ENCODE measurements at regions not wholly inside any gene's neighbourhood (a gene's known extent, or its start where the extent isn't known, plus 50 kb on each side); places are given as distances from the start of the nearest gene placed in this dataset.
A peak's percentile ranks its signal among the peaks of the same experiment; 100 is the strongest.

GRCh38 chr13:104065328-104065727 is 999.1 kb upstream of the SLC10A2 start:
- DNase-seq, result no peak

DNA sequence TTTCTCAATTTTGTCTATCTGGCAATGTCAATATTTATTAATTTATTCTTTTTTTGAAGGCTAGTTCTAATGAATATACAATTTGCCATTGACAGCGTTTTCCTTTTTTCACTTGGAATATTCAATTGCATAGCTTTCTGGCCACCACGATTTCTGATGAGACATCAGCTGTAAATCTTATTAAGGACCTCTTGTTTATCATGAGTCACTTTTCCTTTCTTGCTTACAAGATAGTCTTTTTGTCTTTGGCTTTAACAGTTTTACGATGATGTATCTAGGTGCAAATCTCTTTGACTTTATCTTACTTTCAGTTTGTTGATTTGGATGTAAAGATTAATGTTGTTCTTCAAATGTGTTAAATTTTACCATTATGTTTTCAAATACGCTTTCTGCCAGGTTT is 991.6 kb upstream of the SLC10A2 start:
- DNase-seq, result no peak

DNA sequence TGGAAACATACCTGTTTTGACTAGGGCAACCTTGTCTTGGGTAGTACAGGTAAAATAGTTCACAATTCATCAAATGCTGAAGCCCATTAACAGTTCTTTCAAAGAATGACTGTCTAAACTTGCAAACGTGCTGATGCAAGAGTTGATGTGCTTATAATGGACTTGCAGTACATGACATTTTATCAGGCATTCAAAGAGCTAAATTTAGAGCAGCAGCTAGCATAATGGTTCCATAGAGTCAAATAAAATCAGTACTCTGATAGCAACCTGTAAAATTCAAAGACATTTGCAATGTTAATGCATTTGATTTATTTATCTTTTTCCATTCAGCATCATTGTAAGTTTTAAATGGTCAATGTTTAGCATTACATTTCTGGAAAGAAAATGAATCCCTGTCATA is 979.7 kb upstream of the SLC10A2 start:
- DNase-seq, result no peak

- DNase-seq, result no peak
These were observed 977.0 kb upstream of the SLC10A2 start for GRCh38 chr13:104043184-104043583.

GRCh38 chr13:104034891-104035290 is 968.7 kb upstream of the SLC10A2 start:
- DNase-seq, result no peak

- DNase-seq, result no peak
These were observed 959.1 kb upstream of the SLC10A2 start for GRCh38 chr13:104025303-104025702.

DNA sequence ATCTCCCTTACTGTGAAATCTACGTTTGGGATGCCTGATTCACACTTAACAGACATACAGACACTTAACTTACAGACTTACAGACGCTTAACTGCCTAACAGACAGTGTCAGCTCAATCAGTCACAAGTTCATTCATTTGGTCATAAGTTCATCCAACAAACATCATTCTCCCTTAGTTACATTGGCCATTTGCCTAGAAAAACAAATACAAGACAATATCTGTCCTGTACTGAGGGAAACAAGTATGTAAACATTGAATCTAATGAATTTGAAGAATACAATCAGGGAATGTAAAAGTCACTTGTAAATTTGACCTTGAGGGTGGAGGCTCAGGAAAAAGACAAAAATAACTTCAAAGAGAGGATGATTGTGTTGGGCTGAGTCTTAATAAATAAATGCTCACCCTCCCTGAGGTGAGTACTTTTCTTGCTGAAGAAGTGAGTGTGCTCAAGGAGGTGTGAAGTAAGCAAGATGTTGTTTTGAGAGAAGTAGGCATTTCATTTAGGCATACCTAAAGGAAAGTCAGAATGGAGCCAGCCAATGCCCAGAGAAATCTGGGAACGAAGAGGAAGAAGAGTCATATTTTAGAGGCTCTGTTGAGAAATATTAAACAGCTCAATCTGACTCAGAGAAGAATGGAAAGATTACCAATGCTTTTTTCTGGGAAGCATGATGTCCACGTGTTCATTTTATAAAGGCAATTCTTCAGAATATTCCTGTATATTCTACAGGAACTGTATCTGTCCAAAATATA is 958.4 kb upstream of the SLC10A2 start:
- no peak for DNase-seq

GRCh38 chr13:104021806-104022397 is 955.7 kb upstream of the SLC10A2 start:
- DNase-seq, result no peak

DNA sequence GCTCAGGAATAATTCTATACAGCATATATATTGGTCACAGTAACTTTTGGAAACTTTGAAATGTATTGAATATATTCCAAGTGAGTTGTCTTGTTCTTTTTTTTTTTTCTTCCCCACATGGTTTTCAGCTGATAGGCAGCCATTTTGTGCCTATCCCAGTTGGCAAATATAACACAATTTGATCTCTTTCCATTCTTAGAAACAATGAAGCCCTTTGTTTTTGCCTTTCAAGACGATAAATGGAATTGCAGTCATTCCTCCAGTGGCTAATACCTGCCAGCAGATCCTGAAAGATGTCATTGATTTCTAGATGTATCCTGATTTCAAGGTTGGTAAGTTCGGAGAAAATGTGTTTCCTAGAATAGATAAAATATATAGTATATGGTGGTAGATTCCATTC is 951.1 kb upstream of the SLC10A2 start:
- DNase-seq, result no peak

- DNase-seq, result no peak
These were observed 949.6 kb upstream of the SLC10A2 start for GRCh38 chr13:104015646-104016396.

DNA sequence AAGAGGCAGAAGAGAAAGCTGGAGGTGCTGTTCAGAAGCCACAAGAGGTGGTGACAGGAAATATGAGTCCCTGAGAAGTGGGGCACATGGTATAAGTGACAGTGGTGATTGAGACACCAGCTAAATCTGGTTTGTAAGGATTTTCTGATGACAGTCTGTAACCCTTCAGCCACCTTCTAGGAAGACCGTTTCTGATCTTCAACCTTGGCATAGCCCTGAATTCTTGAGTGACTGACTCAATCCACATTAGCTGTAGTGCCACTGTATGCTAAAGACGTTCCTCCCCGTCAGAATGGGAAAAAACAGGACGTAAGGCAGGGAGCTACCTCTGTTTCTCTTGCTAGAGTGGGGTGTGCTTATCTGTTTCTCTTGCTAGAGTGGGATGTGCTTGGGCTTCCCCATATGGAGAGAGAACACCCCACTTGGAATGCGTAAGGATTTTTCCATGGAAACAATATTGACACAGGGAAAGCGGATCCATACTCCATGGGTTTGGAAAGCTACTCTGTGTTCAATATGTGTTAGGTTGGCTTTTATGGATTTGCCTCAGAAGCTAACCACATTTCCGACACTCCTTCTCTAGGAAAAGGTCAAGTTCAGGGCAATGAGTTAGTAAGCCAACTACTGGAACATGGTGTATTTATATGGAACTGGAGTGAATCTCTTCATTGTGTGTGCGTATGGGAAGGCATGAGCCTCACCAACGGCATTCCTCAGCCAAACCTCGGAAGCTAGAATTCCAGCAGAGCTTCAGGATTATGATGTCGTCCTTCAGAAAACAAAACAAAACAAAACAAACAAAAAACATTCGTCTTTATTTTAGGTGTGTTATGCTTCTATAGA is 948.8 kb upstream of the SLC10A2 start:
- no peak for DNase-seq

- DNase-seq, result peak; percentile 35
These were observed 945.5 kb upstream of the SLC10A2 start for GRCh38 chr13:104011505-104012241.

DNA sequence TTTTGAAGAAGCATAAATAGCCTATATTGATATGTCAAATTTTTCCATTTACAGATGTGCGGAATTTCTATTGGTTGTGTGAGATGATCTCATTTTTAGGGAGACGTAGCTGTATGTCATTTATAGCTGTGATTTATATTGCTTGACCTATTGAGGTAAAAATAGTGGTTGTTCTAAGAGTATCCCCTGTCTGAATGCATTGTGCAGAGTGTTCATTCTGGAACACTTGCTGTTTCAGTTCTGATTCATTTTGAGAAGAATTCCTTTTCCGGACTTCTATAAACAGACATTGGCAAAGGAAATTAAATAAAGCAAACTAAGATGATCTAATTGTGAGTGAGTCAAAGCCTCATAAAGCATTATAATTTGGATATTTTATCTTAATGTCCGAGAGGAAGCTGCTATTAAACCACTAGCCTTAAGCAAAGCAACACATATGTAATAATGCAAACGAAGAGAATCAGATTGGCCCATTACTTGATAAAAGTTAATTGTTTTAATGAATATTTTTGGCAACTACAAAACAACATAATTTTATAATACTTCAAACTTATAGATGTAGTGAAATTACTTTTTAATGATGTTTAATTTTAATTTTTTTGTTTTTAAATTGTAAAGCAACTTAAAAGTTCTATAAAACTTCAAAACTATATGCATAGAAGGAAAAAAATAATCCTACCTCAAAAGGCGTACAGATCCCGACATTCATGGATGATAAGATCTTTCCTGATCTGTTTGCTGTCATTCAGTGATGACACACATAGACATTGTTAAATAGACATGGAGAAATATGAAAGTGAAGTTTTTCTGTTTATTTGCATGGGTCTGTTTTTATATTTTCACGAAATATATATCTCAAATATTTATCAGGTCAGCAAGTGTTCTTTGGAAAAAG is 942.6 kb upstream of the SLC10A2 start:
- DNase-seq, result no peak

DNA sequence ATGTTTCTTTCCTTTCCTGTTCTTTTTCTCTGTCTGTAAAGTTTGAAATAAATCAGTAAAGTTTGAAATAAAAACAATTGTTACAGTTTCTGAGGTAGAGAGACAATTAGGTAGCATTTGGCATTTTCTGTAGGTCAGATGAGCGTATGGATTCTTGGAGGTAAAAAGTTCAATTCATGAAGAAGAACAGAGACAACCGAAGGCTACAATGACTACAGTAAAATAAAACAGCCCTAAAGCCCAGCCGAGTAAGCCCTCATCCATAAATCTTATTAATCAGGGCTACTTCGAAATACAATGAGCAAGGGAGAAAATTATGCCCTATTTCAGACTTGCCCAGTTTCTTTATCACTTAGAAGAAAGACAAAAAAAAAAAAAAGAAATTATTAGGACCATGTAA is 941.9 kb upstream of the SLC10A2 start:
- no peak for DNase-seq

DNA sequence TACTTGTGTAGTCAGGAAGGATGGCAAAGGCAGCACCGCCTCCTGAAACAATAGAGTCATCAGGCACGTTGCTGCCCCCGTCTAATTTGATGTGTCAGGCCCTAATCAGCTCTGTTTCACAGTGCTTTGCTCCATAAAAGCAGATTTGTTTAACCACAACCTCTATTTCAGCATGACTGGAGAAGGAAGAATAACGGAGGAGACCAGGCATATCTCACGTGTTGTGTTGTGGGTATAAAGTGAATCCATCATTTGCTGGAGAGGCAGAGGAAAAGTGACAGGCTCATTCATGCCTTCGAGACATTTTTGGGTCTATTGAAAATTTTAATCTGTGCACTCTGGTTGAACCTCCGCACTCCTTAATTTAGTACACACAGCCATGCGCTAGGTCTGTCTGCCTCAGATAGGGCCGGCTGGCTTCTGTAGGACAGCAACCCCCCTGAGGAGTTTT is 940.4 kb upstream of the SLC10A2 start:
- no peak for DNase-seq

DNA sequence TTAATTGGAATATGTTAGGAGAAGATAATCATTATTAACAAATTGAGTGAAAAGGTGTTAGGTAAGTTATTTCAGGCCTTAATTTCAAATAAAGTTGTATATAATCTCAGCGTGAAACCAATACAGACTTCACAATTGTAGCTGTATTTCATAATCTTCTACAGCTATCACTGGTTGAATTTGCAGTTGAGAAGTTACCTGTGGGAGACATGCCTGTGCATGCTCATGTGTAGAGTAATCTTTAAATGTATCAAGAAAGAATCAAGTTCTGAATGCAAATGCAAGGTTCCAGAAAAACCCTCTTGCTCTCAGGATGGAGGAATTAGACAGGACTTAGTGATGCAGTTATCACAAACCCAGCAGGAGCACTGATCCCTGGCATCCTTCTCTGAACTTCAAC is 938.4 kb upstream of the SLC10A2 start:
- no peak for DNase-seq

- DNase-seq, result no peak
These were observed 936.0 kb upstream of the SLC10A2 start for GRCh38 chr13:104002216-104002615.

DNA sequence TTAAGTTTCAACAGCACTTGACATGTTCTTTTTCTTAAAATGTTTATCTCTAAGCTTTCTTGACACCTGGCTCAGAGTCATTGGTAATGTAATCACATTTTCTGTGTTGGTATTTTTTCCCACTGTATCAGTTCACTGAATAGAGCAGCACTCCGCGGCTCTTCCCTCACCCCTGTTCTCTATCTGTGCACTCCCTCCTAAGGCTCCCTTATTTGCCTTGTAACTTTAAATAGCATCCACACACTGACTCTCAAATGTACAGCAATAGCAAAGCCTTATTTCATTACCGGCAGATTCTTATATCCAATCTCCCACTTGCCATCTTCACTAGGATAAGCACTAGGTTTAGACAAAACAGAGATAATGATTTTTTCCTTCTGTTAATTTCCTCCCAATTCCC is 935.5 kb upstream of the SLC10A2 start:
- no peak for DNase-seq

GRCh38 chr13:103996733-103997132 is 930.5 kb upstream of the SLC10A2 start:
- no peak for DNase-seq

- DNase-seq, result no peak
These were observed 917.7 kb upstream of the SLC10A2 start for GRCh38 chr13:103983948-103984347.

DNA sequence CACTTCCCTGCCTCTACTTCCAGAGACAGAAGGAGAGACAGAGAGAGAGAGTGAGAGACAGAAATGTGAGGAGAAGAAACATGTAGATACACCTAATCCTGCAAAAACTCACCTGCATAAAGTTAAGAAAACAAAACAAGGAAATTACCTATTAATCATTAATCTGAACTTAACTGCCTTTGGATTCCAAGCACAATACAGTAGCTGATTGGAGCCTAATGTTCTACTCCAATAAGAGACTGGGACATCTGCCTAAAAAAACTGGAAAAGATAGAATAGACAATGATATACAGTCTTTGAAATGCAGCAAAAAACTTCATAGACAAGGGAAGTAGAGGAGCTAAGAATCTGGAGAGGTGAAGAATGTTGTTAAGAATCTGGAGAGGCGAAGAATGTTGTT is 910.2 kb upstream of the SLC10A2 start:
- DNase-seq, result no peak
